Stimulated activated CD8-positive, alpha-beta memory T cell treated with anti-CD3 and anti-CD28 coated beads, Interleukin-4, amount 100 ng/mL, for 48 hours (primary cell): ENCODE measurements at regions not wholly inside any gene's neighbourhood (a gene's known extent, or its start where the extent isn't known, plus 50 kb on each side); places are given as distances from the start of the nearest gene placed in this dataset.

Experiments used
- DNase-seq: peaks from one replicate; pipeline ENCODE4 v3.0.0-alpha.2; 2020

- DNase-seq = no peak
These were observed 202.1 kb downstream of the NXPE2 start for GRCh38 chr11:114880442-114880841.

GRCh38 chr11:114883472-114883871 lies 205.1 kb downstream of the NXPE2 start:
- no peak for DNase-seq

- DNase-seq = no peak
These were observed 208.4 kb downstream of the NXPE2 start for GRCh38 chr11:114886644-114887265.

GRCh38 chr11:114889594-114890011 lies 211.3 kb downstream of the NXPE2 start:
- no peak for DNase-seq

GRCh38 chr11:114890038-114890437 lies 211.7 kb downstream of the NXPE2 start:
- DNase-seq = no peak

GRCh38 chr11:114891911-114892310 lies 213.6 kb downstream of the NXPE2 start:
- DNase-seq = no peak

- DNase-seq = peak; percentile 53
These were observed 214.3 kb downstream of the NXPE2 start for GRCh38 chr11:114892381-114893197.

- no peak for DNase-seq
These were observed 215.0 kb downstream of the NXPE2 start for GRCh38 chr11:114893329-114893728.

GRCh38 chr11:114896594-114896993 lies 218.3 kb downstream of the NXPE2 start:
- DNase-seq = no peak

GRCh38 chr11:114909866-114910265 lies 231.5 kb downstream of the NXPE2 start:
- no peak for DNase-seq

GRCh38 chr11:114912826-114913225 lies 234.5 kb downstream of the NXPE2 start:
- no peak for DNase-seq

GRCh38 chr11:114914231-114915005 lies 236.1 kb downstream of the NXPE2 start:
- DNase-seq = no peak

- no peak for DNase-seq
These were observed 237.8 kb downstream of the NXPE2 start for GRCh38 chr11:114915871-114916805.

- DNase-seq = no peak
These were observed 240.0 kb downstream of the NXPE2 start for GRCh38 chr11:114918286-114918685.

- no peak for DNase-seq
These were observed 243.4 kb downstream of the NXPE2 start for GRCh38 chr11:114921697-114922096.

GRCh38 chr11:114924042-114924441 lies 245.7 kb downstream of the NXPE2 start:
- DNase-seq = no peak

GRCh38 chr11:114925591-114925990 lies 247.3 kb downstream of the NXPE2 start:
- no peak for DNase-seq

- no peak for DNase-seq
These were observed 250.0 kb downstream of the NXPE2 start for GRCh38 chr11:114928260-114928870.

GRCh38 chr11:114929351-114930000 lies 251.1 kb downstream of the NXPE2 start:
- no peak for DNase-seq

GRCh38 chr11:114938799-114939198 lies 260.5 kb downstream of the NXPE2 start:
- no peak for DNase-seq

- DNase-seq = no peak
These were observed 263.9 kb downstream of the NXPE2 start for GRCh38 chr11:114942207-114942606.
